CD4-positive, alpha-beta T cell (primary cell): ENCODE measurements at regions not wholly inside any gene's neighbourhood (a gene's known extent, or its start where the extent isn't known, plus 50 kb on each side); places are given as distances from the start of the nearest gene placed in this dataset.

Source experiments
- ATAC-seq: fragments of 200-7000 bp; cut with Tn5 transposase; one replicate; pipeline ENCODE4 v1.10.0; 2022; ENCODE audit warnings: mild to moderate bottlenecking; ENCODE audit not compliant: poor library complexity
- CTCF ChIA-PET: fragments of 350-600 bp; sonication (Branson Sonifier 250); formaldehyde crosslinking; loops from one replicate; lab custom pipeline; 2021; ENCODE audit warnings: antibody characterized with exemption, inconsistent platforms; lab: Charles Lee
- POLR2A ChIA-PET: fragments of 350-600 bp; sonication (Branson Sonifier 250); formaldehyde crosslinking; loops from one replicate; lab custom pipeline; 2021; ENCODE audit warnings: antibody characterized with exemption, inconsistent platforms; lab: Charles Lee
- DNase-seq, 14 experiments: peaks; one replicate each; pipeline ENCODE4 v3.0.0-alpha.2; 2013 to 2020; ENCODE audit warnings: mixed read lengths in 2 of 14
- H3K27ac ChIP-seq, 2 donors: one replicate each; pipeline versions ENCODE4 v1.5.1 to v1.7.0; 2013; ENCODE audit warnings: low read length in 2 of 2, low read depth in 1 of 2, mild to moderate bottlenecking in 1 of 2
- H3K27me3 ChIP-seq, 2 experiments: 1 replicate in 1 of 2; 2 replicates in 1 of 2; pipeline versions ENCODE4 v1.6.1 to v1.7.0; 2013; ENCODE audit warnings: low read length in 2 of 2, control low read depth in 1 of 2, mild to moderate bottlenecking in 1 of 2, moderate library complexity in 1 of 2; ENCODE audit not compliant: insufficient read depth in 2 of 2, control insufficient read depth in 1 of 2
- H3K36me3 ChIP-seq: one replicate; pipeline ENCODE4 v1.6.1; 2013; ENCODE audit warnings: low read length, control low read depth; ENCODE audit not compliant: insufficient read depth
- H3K4me1 ChIP-seq: one replicate; pipeline ENCODE4 v1.6.1; 2013; ENCODE audit warnings: low read length, control low read depth; ENCODE audit not compliant: insufficient read depth
- H3K4me3 ChIP-seq: one replicate; pipeline ENCODE4 v1.5.1; 2013; ENCODE audit warnings: mild to moderate bottlenecking, low read length, moderate library complexity
- H3K9me3 ChIP-seq, 2 experiments: 1 replicate in 1 of 2; 2 replicates in 1 of 2; pipeline versions ENCODE4 v1.6.1 to v1.7.0; 2013; ENCODE audit warnings: low read length in 2 of 2, mild to moderate bottlenecking in 2 of 2, control low read depth in 1 of 2, moderate library complexity in 1 of 2; ENCODE audit not compliant: control insufficient read depth in 1 of 2, insufficient read depth in 1 of 2
- H3K27ac Mint-ChIP-seq: one replicate; pipeline ENCODE4 v1.8.0; 2020; ENCODE audit warnings: mixed read lengths
- H3K27me3 Mint-ChIP-seq: one replicate; pipeline ENCODE4 v1.8.0; 2021; ENCODE audit warnings: mixed read lengths
- H3K36me3 Mint-ChIP-seq: one replicate; pipeline ENCODE4 v1.8.0; 2021; ENCODE audit warnings: low read depth, mixed read lengths
- H3K4me1 Mint-ChIP-seq: one replicate; pipeline ENCODE4 v1.8.0; 2021; ENCODE audit warnings: low read depth, mixed read lengths
- H3K4me3 Mint-ChIP-seq: one replicate; pipeline ENCODE4 v1.8.0; 2020; ENCODE audit warnings: mild to moderate bottlenecking, mixed read lengths
- H3K9me3 Mint-ChIP-seq: one replicate; pipeline ENCODE4 v1.8.0; 2020; ENCODE audit warnings: mixed read lengths
- intact Hi-C, 2 experiments: fragments of 100-400 bp; cut with DNase I in 1 of 2; cut with micrococcal nuclease in 1 of 2; formaldehyde crosslinking; loops; one replicate each; pipeline versions ENCODE4 v1.15.1 to v1.9.0; 2023 to 2025; cut with DNase I, micrococcal nuclease
- TF ChIP-seq, protein P1 (sequence below): fragments of 200-600 bp; IDR thresholded peaks from one replicate; pipeline ENCODE4 v1.8.0; 2022; ENCODE audit warnings: antibody characterized with exemption, mild to moderate bottlenecking

DNA sequence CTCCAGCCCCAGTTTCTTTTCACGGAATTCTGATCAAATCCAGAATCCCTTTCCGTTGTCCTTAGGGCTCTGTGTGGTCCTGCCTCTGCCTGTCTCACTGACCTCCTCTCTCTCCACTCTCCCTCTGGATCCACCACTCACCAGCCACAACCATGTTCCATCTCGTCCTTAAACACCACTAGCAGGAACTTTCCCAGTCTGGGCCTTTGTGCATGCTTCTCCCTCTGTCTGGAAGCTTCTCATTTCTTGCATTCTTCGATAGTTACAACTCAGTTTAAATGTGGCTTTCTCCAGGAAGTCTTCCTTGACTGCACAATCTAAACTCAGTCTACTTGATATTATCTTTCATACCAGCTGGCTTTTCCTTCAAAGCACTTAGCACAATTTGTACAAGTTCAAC is 117.7 kb upstream of the MSX2 start:
- POLR2A ChIA-PET = no interaction called here
- Histone ChIP-seq H3K4me1 (no peaks in the 10 kb centered on the region), H3K27me3 (peaks cover 0 to 6% of the 10 kb centered on the region in 2 experiments), H3K27ac (no peak overlapping the region), H3K9me3 (peaks cover 0 to 25% of the 10 kb centered on the region in 2 experiments), H3K36me3 (no peaks in the 10 kb centered on the region), H3K4me3 (no peak overlapping the region)
- no peaks in the 10 kb centered on the region for H3K4me1 Mint-ChIP-seq
- H3K9me3 Mint-ChIP-seq = no peaks in the 10 kb centered on the region
- H3K27ac Mint-ChIP-seq = no peak overlapping the region
- CTCF ChIA-PET = no interaction called here
- H3K36me3 Mint-ChIP-seq = no peaks in the 10 kb centered on the region
- H3K4me3 Mint-ChIP-seq = no peak overlapping the region
- ATAC-seq = no peak
- peaks cover 21% of the 10 kb centered on the region for H3K27me3 Mint-ChIP-seq
- intact Hi-C loops = no loop called here
- TF ChIP-seq, protein P1, sequence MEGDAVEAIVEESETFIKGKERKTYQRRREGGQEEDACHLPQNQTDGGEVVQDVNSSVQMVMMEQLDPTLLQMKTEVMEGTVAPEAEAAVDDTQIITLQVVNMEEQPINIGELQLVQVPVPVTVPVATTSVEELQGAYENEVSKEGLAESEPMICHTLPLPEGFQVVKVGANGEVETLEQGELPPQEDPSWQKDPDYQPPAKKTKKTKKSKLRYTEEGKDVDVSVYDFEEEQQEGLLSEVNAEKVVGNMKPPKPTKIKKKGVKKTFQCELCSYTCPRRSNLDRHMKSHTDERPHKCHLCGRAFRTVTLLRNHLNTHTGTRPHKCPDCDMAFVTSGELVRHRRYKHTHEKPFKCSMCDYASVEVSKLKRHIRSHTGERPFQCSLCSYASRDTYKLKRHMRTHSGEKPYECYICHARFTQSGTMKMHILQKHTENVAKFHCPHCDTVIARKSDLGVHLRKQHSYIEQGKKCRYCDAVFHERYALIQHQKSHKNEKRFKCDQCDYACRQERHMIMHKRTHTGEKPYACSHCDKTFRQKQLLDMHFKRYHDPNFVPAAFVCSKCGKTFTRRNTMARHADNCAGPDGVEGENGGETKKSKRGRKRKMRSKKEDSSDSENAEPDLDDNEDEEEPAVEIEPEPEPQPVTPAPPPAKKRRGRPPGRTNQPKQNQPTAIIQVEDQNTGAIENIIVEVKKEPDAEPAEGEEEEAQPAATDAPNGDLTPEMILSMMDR = no peak
- no peak for DNase-seq

DNA sequence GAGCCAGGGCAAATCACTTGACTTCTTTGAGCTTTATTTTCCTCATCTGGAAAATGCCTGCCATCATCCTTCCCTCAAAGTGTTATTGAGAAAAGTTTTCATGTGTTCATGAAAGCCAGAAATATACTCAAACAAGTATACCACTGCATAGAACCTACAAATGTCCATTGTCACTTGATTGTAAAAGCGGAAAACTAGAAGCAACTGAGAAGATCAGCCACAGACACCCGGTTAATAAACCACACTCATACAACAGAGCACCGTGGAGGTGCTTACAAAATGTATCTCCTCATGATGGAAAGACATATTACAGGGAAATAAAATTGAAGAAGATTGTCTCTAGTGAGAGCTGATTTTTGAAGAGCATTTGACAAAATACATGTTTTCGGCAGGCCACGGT is 117.2 kb upstream of the MSX2 start:
- Mint-ChIP-seq H3K27ac (no peak overlapping the region), H3K36me3 (no peaks in the 10 kb centered on the region), H3K9me3 (no peaks in the 10 kb centered on the region), H3K4me1 (no peaks in the 10 kb centered on the region), H3K4me3 (no peak overlapping the region), H3K27me3 (peaks cover 21% of the 10 kb centered on the region)
- no peaks in the 10 kb centered on the region for H3K4me1 ChIP-seq
- ChIA-PET CTCF (no interaction called here), POLR2A (no interaction called here)
- H3K9me3 ChIP-seq = peaks cover 0 to 25% of the 10 kb centered on the region in 2 experiments
- no peak for ATAC-seq
- H3K27me3 ChIP-seq = peaks cover 0 to 6% of the 10 kb centered on the region in 2 experiments
- no peak overlapping the region for H3K27ac ChIP-seq
- TF ChIP-seq, protein P1 = no peak
- intact Hi-C loops = no loop called here
- no peak for DNase-seq
- H3K36me3 ChIP-seq = no peaks in the 10 kb centered on the region
- no peak overlapping the region for H3K4me3 ChIP-seq

DNA sequence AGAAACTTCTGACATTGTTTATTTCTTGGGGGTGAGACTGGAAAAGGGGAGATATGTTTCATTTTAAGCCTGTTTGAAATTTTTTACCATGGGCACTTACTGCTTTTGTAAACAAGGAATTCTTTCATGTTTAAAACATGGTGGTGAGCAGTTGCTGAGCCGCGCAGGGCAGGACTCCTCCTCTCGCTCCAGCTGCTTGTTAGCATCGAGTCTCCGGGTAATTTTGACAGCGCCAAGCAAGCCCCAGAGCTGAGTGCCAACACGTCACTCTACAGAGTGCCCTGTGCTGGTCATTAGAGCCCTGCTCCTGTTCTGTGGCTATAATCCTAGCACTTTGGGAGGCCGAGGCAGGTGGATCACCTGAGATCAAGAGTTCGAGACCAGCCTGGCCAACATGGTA is 116.5 kb upstream of the MSX2 start:
- Histone ChIP-seq H3K36me3 (no peaks in the 10 kb centered on the region), H3K9me3 (peaks cover 0 to 25% of the 10 kb centered on the region in 2 experiments), H3K27ac (no peak overlapping the region), H3K4me1 (no peaks in the 10 kb centered on the region), H3K27me3 (peaks cover 0 to 6% of the 10 kb centered on the region in 2 experiments), H3K4me3 (no peak overlapping the region)
- ATAC-seq (no peak), DNase-seq (no peak)
- intact Hi-C loops = no loop called here
- H3K27me3 Mint-ChIP-seq = peaks cover 21% of the 10 kb centered on the region
- ChIA-PET CTCF (no interaction called here), POLR2A (no interaction called here)
- H3K36me3 Mint-ChIP-seq = no peaks in the 10 kb centered on the region
- TF ChIP-seq, protein P1 = no peak
- no peak overlapping the region for H3K4me3 Mint-ChIP-seq
- H3K9me3 Mint-ChIP-seq = no peaks in the 10 kb centered on the region
- no peak overlapping the region for H3K27ac Mint-ChIP-seq
- no peaks in the 10 kb centered on the region for H3K4me1 Mint-ChIP-seq
